ENCODE measurements at regions not wholly inside any gene's neighbourhood (a gene's known extent, or its start where the extent isn't known, plus 50 kb on each side); places are given as distances from the start of the nearest gene placed in this dataset.

DNA sequence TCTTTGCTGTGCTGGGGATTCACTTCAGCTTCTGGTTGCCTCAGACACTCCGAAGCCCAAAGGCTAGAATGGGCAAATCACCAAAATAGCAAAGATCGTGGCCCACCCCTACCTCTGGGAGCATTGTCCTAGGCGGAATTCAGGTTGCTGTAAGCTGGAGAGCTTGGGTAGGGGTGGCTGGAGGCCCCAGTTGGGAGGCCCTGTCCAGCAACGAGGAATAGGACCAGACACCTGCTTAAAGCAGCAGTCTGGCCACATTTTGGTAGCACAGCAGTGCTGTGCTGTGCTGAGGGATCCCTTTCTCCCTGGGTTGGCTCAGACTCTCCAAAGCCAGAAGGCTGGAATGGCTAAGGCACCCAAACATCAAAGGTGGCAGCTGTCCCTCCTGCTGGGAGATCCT lies 99.3 kb downstream of the CLDN1 start:
- TF ChIP-seq EZH2 (IDR thresholded peaks at IDR 0.05; ENCODE audit: borderline replicate concordance, low read depth, low read length, severe bottlenecking), result no peak
- TF ChIP-seq, protein P1, sequence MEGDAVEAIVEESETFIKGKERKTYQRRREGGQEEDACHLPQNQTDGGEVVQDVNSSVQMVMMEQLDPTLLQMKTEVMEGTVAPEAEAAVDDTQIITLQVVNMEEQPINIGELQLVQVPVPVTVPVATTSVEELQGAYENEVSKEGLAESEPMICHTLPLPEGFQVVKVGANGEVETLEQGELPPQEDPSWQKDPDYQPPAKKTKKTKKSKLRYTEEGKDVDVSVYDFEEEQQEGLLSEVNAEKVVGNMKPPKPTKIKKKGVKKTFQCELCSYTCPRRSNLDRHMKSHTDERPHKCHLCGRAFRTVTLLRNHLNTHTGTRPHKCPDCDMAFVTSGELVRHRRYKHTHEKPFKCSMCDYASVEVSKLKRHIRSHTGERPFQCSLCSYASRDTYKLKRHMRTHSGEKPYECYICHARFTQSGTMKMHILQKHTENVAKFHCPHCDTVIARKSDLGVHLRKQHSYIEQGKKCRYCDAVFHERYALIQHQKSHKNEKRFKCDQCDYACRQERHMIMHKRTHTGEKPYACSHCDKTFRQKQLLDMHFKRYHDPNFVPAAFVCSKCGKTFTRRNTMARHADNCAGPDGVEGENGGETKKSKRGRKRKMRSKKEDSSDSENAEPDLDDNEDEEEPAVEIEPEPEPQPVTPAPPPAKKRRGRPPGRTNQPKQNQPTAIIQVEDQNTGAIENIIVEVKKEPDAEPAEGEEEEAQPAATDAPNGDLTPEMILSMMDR (IDR thresholded peaks at IDR 0.05; ENCODE audit: borderline replicate concordance, extremely low read depth, low read length, poor library complexity, severe bottlenecking), result no peak
- H3K27ac ChIP-seq (ENCODE audit: low read length), result no peak overlapping the region
- H3K4me3 ChIP-seq (ENCODE audit: low read depth in 1 of 2, low read length in 2 of 2), result no peak overlapping the region
- H3K79me2 ChIP-seq (ENCODE audit: insufficient read depth, low read length), result no peaks in the 10 kb centered on the region
- H3K27me3 ChIP-seq (ENCODE audit: insufficient read depth, low read length, poor library complexity), result no peaks in the 10 kb centered on the region
- H3K9me3 ChIP-seq (ENCODE audit: insufficient read depth, low read length, severe bottlenecking), result no peaks in the 10 kb centered on the region
- no peak overlapping the region for H3K4me2 ChIP-seq (ENCODE audit: insufficient read depth, low read length)
- ATAC-seq (ENCODE audit: insufficient read depth, low read depth) (no peak), DNase-seq (no peak)
- no peaks in the 10 kb centered on the region for H3K4me1 ChIP-seq (ENCODE audit: insufficient read depth, low read length)
- H3K9ac ChIP-seq (ENCODE audit: low read depth, low read length), result no peak overlapping the region
- H4K20me1 ChIP-seq (ENCODE audit: insufficient read depth, low read length), result no peaks in the 10 kb centered on the region
- H2AFZ ChIP-seq (ENCODE audit: low read depth, low read length), result no peak overlapping the region
- H3K36me3 ChIP-seq (ENCODE audit: insufficient read depth, low read length), result no peaks in the 10 kb centered on the region

DNA sequence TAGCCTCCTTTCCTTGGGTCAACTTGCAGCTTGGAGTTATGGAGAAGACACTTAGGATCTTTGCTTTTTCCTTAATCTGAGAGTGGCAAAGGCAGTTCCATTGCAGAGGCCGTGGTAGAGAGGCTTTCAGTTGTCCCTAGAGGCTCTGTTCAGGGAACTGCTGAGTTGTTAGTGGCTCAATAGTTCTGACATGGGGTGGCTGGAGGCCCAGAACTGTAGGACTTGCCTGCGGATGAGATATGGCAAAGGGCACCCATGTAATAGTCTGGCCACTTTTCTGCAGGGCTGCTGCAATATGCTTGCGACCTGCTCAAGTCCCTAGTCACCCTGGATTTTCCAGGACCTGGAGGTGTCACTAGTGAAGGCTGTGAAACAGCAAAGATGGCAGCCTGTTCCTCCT lies 99.9 kb downstream of the CLDN1 start:
- no peak for TF ChIP-seq EZH2 (IDR thresholded peaks at IDR 0.05; ENCODE audit: borderline replicate concordance, low read depth, low read length, severe bottlenecking)
- TF ChIP-seq, protein P1 (IDR thresholded peaks at IDR 0.05; ENCODE audit: borderline replicate concordance, extremely low read depth, low read length, poor library complexity, severe bottlenecking), result no peak
- H3K4me1 ChIP-seq (ENCODE audit: insufficient read depth, low read length), result no peaks in the 10 kb centered on the region
- no peak overlapping the region for H3K27ac ChIP-seq (ENCODE audit: low read length)
- H3K27me3 ChIP-seq (ENCODE audit: insufficient read depth, low read length, poor library complexity), result no peaks in the 10 kb centered on the region
- no peak overlapping the region for H3K4me2 ChIP-seq (ENCODE audit: insufficient read depth, low read length)
- ATAC-seq (ENCODE audit: insufficient read depth, low read depth) (no peak), DNase-seq (no peak)
- H3K36me3 ChIP-seq (ENCODE audit: insufficient read depth, low read length), result no peaks in the 10 kb centered on the region
- no peaks in the 10 kb centered on the region for H4K20me1 ChIP-seq (ENCODE audit: insufficient read depth, low read length)
- H3K9me3 ChIP-seq (ENCODE audit: insufficient read depth, low read length, severe bottlenecking), result no peaks in the 10 kb centered on the region
- no peak overlapping the region for H2AFZ ChIP-seq (ENCODE audit: low read depth, low read length)
- no peak overlapping the region for H3K9ac ChIP-seq (ENCODE audit: low read depth, low read length)
- no peaks in the 10 kb centered on the region for H3K79me2 ChIP-seq (ENCODE audit: insufficient read depth, low read length)
- no peak overlapping the region for H3K4me3 ChIP-seq (ENCODE audit: low read depth in 1 of 2, low read length in 2 of 2)

GRCh38 chr3:190220362-190220761 lies 99.7 kb upstream of the P3H2 start:
- DNase-seq (no peak), ATAC-seq (ENCODE audit: insufficient read depth, low read depth) (no peak)
- Histone ChIP-seq H3K79me2 (ENCODE audit: insufficient read depth, low read length) (no peaks in the 10 kb centered on the region), H3K9ac (ENCODE audit: low read depth, low read length) (no peak overlapping the region), H3K4me3 (ENCODE audit: low read depth in 1 of 2, low read length in 2 of 2) (no peak overlapping the region), H3K4me1 (ENCODE audit: insufficient read depth, low read length) (no peaks in the 10 kb centered on the region), H3K27me3 (ENCODE audit: insufficient read depth, low read length, poor library complexity) (no peaks in the 10 kb centered on the region), H3K4me2 (ENCODE audit: insufficient read depth, low read length) (no peak overlapping the region), H2AFZ (ENCODE audit: low read depth, low read length) (no peak overlapping the region), H3K36me3 (ENCODE audit: insufficient read depth, low read length) (no peaks in the 10 kb centered on the region), H3K27ac (ENCODE audit: low read length) (no peak overlapping the region), H3K9me3 (ENCODE audit: insufficient read depth, low read length, severe bottlenecking) (no peaks in the 10 kb centered on the region), H4K20me1 (ENCODE audit: insufficient read depth, low read length) (no peaks in the 10 kb centered on the region)
- TF ChIP-seq, protein P1 (IDR thresholded peaks at IDR 0.05; ENCODE audit: borderline replicate concordance, extremely low read depth, low read length, poor library complexity, severe bottlenecking), result no peak
- TF ChIP-seq EZH2 (IDR thresholded peaks at IDR 0.05; ENCODE audit: borderline replicate concordance, low read depth, low read length, severe bottlenecking), result no peak

- no peak overlapping the region for H3K27ac ChIP-seq (ENCODE audit: low read length)
Measured at GRCh38 chr3:190217081-190217480, 96.4 kb upstream of the P3H2 start.

More at GRCh38 chr3:190217081-190217480, 96.4 kb upstream of the P3H2 start:
- no peaks in the 10 kb centered on the region for H3K9me3 ChIP-seq (ENCODE audit: insufficient read depth, low read length, severe bottlenecking)
- DNase-seq (no peak), ATAC-seq (ENCODE audit: insufficient read depth, low read depth) (no peak)
- no peaks in the 10 kb centered on the region for H3K36me3 ChIP-seq (ENCODE audit: insufficient read depth, low read length)
- no peaks in the 10 kb centered on the region for H3K4me1 ChIP-seq (ENCODE audit: insufficient read depth, low read length)
- H3K4me3 ChIP-seq (ENCODE audit: low read depth in 1 of 2, low read length in 2 of 2), result no peak overlapping the region
- no peaks in the 10 kb centered on the region for H3K27me3 ChIP-seq (ENCODE audit: insufficient read depth, low read length, poor library complexity)
- H4K20me1 ChIP-seq (ENCODE audit: insufficient read depth, low read length), result no peaks in the 10 kb centered on the region
- TF ChIP-seq, protein P1 (IDR thresholded peaks at IDR 0.05; ENCODE audit: borderline replicate concordance, extremely low read depth, low read length, poor library complexity, severe bottlenecking), result no peak
- no peak for TF ChIP-seq EZH2 (IDR thresholded peaks at IDR 0.05; ENCODE audit: borderline replicate concordance, low read depth, low read length, severe bottlenecking)
- H3K79me2 ChIP-seq (ENCODE audit: insufficient read depth, low read length), result no peaks in the 10 kb centered on the region
- no peak overlapping the region for H3K4me2 ChIP-seq (ENCODE audit: insufficient read depth, low read length)
- no peak overlapping the region for H3K9ac ChIP-seq (ENCODE audit: low read depth, low read length)
- no peak overlapping the region for H2AFZ ChIP-seq (ENCODE audit: low read depth, low read length)
